BJ (cell line): ENCODE measurements at regions not wholly inside any gene's neighbourhood (a gene's known extent, or its start where the extent isn't known, plus 50 kb on each side); places are given as distances from the start of the nearest gene placed in this dataset.

Experiments used
- CTCF ChIA-PET: fragments of 350-600 bp; formaldehyde crosslinking; extraction: SDS; loops from one replicate; lab custom pipeline; 2021; ENCODE audit warnings: antibody characterized with exemption, inconsistent platforms; lab: Yijun Ruan, JAX
- POLR2A ChIA-PET: fragments of 300-600 bp; sonication (Branson Sonifier 250); formaldehyde crosslinking; extraction: SDS; loops from one replicate; lab custom pipeline; 2021; ENCODE audit warnings: antibody characterized with exemption; lab: Charles Lee
- DNase-seq: peaks from one replicate; pipeline ENCODE4 v3.0.0-alpha.2; 2011; ENCODE audit warnings: low read depth
- H3K27me3 ChIP-seq: 2 replicates; pipeline ENCODE4 v1.6.0; 2011; ENCODE audit warnings: low read length; ENCODE audit not compliant: control insufficient read depth, insufficient read depth
- H3K36me3 ChIP-seq: 2 replicates; pipeline ENCODE4 v1.5.1; 2011; ENCODE audit warnings: low read length; ENCODE audit not compliant: control insufficient read depth, insufficient read depth
- H3K4me3 ChIP-seq: 2 replicates; pipeline ENCODE4 v1.5.1; 2011; ENCODE audit warnings: low read depth, mild to moderate bottlenecking, control low read depth, low read length
- TF ChIP-seq, protein P1 (sequence below): IDR thresholded peaks from 2 replicates; pipeline ENCODE4 v1.5.1; 2011; ENCODE audit warnings: low read depth, mild to moderate bottlenecking, control low read depth, inconsistent platforms, low read length, moderate library complexity; ENCODE audit not compliant: insufficient read depth

DNA sequence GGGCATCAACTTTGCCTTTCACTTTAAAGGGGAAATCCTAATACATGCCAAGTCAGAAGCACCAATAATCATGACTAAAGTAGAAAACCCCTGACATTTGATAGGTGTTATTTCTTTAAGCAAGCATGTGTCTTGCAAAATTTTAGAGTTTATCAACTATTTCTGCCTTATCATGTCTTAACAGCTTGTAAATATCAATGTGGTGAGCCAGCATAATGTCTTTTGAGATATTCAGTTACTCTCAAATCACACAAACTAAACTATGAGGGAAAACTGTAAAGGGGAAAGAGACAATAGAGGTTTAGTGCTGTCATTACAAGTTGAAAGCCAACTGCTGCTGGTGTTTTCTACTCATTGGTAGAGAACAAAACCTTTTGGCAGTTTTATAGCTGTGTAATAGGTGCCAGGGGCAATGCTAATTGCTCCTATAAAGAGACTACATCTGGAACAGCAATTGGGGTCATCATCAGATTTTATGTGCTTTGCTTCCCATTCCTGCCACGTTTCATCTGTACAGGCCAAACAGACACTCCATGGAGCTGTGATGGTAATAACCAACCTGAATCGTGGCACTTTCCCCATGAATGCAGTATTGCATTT is 1027.4 kb downstream of the FSCB start:
- ChIA-PET CTCF (no interaction called here), POLR2A (no interaction called here)
- TF ChIP-seq, protein P1, sequence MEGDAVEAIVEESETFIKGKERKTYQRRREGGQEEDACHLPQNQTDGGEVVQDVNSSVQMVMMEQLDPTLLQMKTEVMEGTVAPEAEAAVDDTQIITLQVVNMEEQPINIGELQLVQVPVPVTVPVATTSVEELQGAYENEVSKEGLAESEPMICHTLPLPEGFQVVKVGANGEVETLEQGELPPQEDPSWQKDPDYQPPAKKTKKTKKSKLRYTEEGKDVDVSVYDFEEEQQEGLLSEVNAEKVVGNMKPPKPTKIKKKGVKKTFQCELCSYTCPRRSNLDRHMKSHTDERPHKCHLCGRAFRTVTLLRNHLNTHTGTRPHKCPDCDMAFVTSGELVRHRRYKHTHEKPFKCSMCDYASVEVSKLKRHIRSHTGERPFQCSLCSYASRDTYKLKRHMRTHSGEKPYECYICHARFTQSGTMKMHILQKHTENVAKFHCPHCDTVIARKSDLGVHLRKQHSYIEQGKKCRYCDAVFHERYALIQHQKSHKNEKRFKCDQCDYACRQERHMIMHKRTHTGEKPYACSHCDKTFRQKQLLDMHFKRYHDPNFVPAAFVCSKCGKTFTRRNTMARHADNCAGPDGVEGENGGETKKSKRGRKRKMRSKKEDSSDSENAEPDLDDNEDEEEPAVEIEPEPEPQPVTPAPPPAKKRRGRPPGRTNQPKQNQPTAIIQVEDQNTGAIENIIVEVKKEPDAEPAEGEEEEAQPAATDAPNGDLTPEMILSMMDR = no peak
- H3K36me3 ChIP-seq = no peaks in the 10 kb centered on the region
- H3K27me3 ChIP-seq = no peaks in the 10 kb centered on the region
- no peak for DNase-seq
- H3K4me3 ChIP-seq = no peak overlapping the region

- CTCF ChIA-PET = no interaction called here
Measured at GRCh38 chr14:43476822-43477221, 1030.3 kb downstream of the FSCB start.

GRCh38 chr14:43475757-43476156 is 1031.3 kb downstream of the FSCB start:
- CTCF ChIA-PET = no interaction called here
- POLR2A ChIA-PET = no interaction called here
- DNase-seq = no peak
- no peak overlapping the region for H3K4me3 ChIP-seq
- no peaks in the 10 kb centered on the region for H3K27me3 ChIP-seq
- no peaks in the 10 kb centered on the region for H3K36me3 ChIP-seq
- TF ChIP-seq, protein P1 = no peak

More at GRCh38 chr14:43476822-43477221, 1030.3 kb downstream of the FSCB start:
- POLR2A ChIA-PET = no interaction called here
- TF ChIP-seq, protein P1 = no peak
- Histone ChIP-seq H3K27me3 (no peaks in the 10 kb centered on the region), H3K36me3 (no peaks in the 10 kb centered on the region), H3K4me3 (no peak overlapping the region)
- no peak for DNase-seq

GRCh38 chr14:43471595-43471994 is 1035.5 kb downstream of the FSCB start:
- Histone ChIP-seq H3K27me3 (no peaks in the 10 kb centered on the region), H3K36me3 (no peaks in the 10 kb centered on the region), H3K4me3 (no peak overlapping the region)
- ChIA-PET POLR2A (no interaction called here), CTCF (no interaction called here)
- TF ChIP-seq, protein P1 = no peak
- DNase-seq = no peak

DNA sequence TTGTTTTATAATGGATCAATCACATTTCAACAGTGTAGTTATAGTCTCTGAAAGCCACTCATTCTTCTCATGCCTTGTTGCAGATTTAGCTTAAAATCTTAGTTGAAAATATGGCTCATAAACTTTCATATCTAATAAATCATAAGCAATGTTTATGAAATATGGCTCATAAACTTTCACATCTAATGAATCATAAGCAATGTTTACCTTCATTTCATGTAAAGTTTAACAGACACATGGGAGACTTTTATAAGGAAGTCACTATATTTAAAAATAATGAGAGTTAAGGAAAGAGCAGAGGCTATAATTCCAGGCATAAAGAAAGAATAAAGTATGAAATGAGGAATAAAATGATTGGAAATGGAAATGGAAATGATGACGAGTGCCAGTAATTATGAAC is 1042.1 kb downstream of the FSCB start:
- Histone ChIP-seq H3K27me3 (no peaks in the 10 kb centered on the region), H3K36me3 (no peaks in the 10 kb centered on the region), H3K4me3 (no peak overlapping the region)
- DNase-seq = no peak
- TF ChIP-seq, protein P1 = no peak
- ChIA-PET POLR2A (no interaction called here), CTCF (no interaction called here)
